ENCODE measurements at regions not wholly inside any gene's neighbourhood (a gene's known extent, or its start where the extent isn't known, plus 50 kb on each side); places are given as distances from the start of the nearest gene placed in this dataset.

GRCh38 chr15:66628976-66629723 lies 63.4 kb upstream of the LCTL start:
- no peak for TF ChIP-seq POLR2A (IDR thresholded peaks at IDR 0.05)
- TF ChIP-seq, protein P1, sequence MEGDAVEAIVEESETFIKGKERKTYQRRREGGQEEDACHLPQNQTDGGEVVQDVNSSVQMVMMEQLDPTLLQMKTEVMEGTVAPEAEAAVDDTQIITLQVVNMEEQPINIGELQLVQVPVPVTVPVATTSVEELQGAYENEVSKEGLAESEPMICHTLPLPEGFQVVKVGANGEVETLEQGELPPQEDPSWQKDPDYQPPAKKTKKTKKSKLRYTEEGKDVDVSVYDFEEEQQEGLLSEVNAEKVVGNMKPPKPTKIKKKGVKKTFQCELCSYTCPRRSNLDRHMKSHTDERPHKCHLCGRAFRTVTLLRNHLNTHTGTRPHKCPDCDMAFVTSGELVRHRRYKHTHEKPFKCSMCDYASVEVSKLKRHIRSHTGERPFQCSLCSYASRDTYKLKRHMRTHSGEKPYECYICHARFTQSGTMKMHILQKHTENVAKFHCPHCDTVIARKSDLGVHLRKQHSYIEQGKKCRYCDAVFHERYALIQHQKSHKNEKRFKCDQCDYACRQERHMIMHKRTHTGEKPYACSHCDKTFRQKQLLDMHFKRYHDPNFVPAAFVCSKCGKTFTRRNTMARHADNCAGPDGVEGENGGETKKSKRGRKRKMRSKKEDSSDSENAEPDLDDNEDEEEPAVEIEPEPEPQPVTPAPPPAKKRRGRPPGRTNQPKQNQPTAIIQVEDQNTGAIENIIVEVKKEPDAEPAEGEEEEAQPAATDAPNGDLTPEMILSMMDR (IDR thresholded peaks at IDR 0.05) = no peak

Measured in body of pancreas (tissue), 4 donors.